Tibial artery (tissue), 4 donors: ENCODE measurements at regions not wholly inside any gene's neighbourhood (a gene's known extent, or its start where the extent isn't known, plus 50 kb on each side); places are given as distances from the start of the nearest gene placed in this dataset.

Experiments used
- DNase-seq, 2 donors: peaks; one replicate each; pipeline ENCODE4 v3.0.0-alpha.2; 2019
- H3K27ac ChIP-seq, 2 donors: fragments of 200-600 bp; sonication (generic) in 1 of 2; 1 replicate in 1 of 2; 2 replicates in 1 of 2; pipeline ENCODE4 v1.5.1; 2018 to 2019; ENCODE audit warnings: mild to moderate bottlenecking in 1 of 2
- H3K27me3 ChIP-seq, 2 donors: fragments of 200-600 bp; sonication (generic) in 1 of 2; one replicate each; pipeline versions ENCODE4 v1.5.1 to v1.6.0; 2016 to 2019
- H3K36me3 ChIP-seq, 3 donors: fragments of 200-600 bp; sonication (generic) in 2 of 3; one replicate each; pipeline ENCODE4 v1.5.1; 2016 to 2019; ENCODE audit warnings: mild to moderate bottlenecking in 2 of 3
- H3K4me1 ChIP-seq, 4 donors: fragments of 200-600 bp; sonication (generic) in 2 of 4; 1 replicate in 3 of 4; 2 replicates in 1 of 4; pipeline ENCODE4 v1.5.1; 2016 to 2019
- H3K4me3 ChIP-seq, 2 donors: fragments of 200-600 bp; sonication (generic) in 1 of 2; 1 replicate in 1 of 2; 2 replicates in 1 of 2; pipeline ENCODE4 v1.5.1; 2018 to 2019; ENCODE audit warnings: mild to moderate bottlenecking in 2 of 2
- H3K9me3 ChIP-seq, 3 donors: fragments of 200-600 bp; sonication (generic) in 1 of 3; one replicate each; pipeline ENCODE4 v1.5.1; 2016 to 2019
- CTCF ChIP-seq, 2 experiments: fragments of 200-600 bp in 1 of 2; fragments of 450-650 bp in 1 of 2; IDR thresholded peaks; one replicate each; pipeline ENCODE4 v1.5.1; 2017 to 2019; ENCODE audit warnings: antibody characterized with exemption in 2 of 2, mild to moderate bottlenecking in 1 of 2, moderate library complexity in 1 of 2
- intact Hi-C: fragments of 100-400 bp; cut with DNase I; formaldehyde crosslinking; loops from one replicate; pipeline ENCODE4 v1.15.0; 2023; ENCODE audit warnings: low total_unique reads

GRCh38 chr11:88405853-88406252 lies 68.3 kb upstream of the CTSC start:
- DNase-seq, result no peak
- Histone ChIP-seq H3K4me3 (no peak overlapping the region), H3K9me3 (no peaks in the 10 kb centered on the region), H3K27me3 (no peaks in the 10 kb centered on the region), H3K4me1 (peaks cover 0 to 15% (median 3%) of the 10 kb centered on the region in 4 donors), H3K36me3 (no peaks in the 10 kb centered on the region), H3K27ac (no peak overlapping the region)
- TF ChIP-seq CTCF (IDR thresholded peaks at IDR 0.05), result no peak
- intact Hi-C loops, result no loop called here

GRCh38 chr11:88404932-88405710 lies 67.6 kb upstream of the CTSC start:
- no peak overlapping the region for H3K27ac ChIP-seq
- H3K36me3 ChIP-seq, result no peaks in the 10 kb centered on the region
- no peaks in the 10 kb centered on the region for H3K9me3 ChIP-seq
- peaks cover 0 to 15% (median 3%) of the 10 kb centered on the region in 4 donors for H3K4me1 ChIP-seq
- no peaks in the 10 kb centered on the region for H3K27me3 ChIP-seq
- no peak for TF ChIP-seq CTCF (IDR thresholded peaks at IDR 0.05)
- intact Hi-C loops, result no loop called here
- no peak for DNase-seq
- no peak overlapping the region for H3K4me3 ChIP-seq

GRCh38 chr11:88404391-88404790 lies 66.9 kb upstream of the CTSC start:
- Histone ChIP-seq H3K9me3 (no peaks in the 10 kb centered on the region), H3K4me3 (no peak overlapping the region), H3K27ac (no peak overlapping the region), H3K4me1 (peaks cover 0 to 15% (median 3%) of the 10 kb centered on the region in 4 donors), H3K36me3 (no peaks in the 10 kb centered on the region), H3K27me3 (no peaks in the 10 kb centered on the region)
- no peak for TF ChIP-seq CTCF (IDR thresholded peaks at IDR 0.05)
- no peak for DNase-seq
- intact Hi-C loops, result no loop called here

GRCh38 chr11:88402784-88403183 lies 65.2 kb upstream of the CTSC start:
- no peaks in the 10 kb centered on the region for H3K27me3 ChIP-seq
- H3K27ac ChIP-seq, result no peak overlapping the region
- H3K4me1 ChIP-seq, result peaks cover 0 to 15% (median 3%) of the 10 kb centered on the region in 4 donors
- no peaks in the 10 kb centered on the region for H3K36me3 ChIP-seq
- intact Hi-C loops, result no loop called here
- H3K4me3 ChIP-seq, result no peak overlapping the region
- no peak for DNase-seq
- H3K9me3 ChIP-seq, result no peaks in the 10 kb centered on the region
- TF ChIP-seq CTCF (IDR thresholded peaks at IDR 0.05), result no peak

GRCh38 chr11:88402192-88402715 lies 64.7 kb upstream of the CTSC start:
- no peak overlapping the region for H3K4me3 ChIP-seq
- H3K27me3 ChIP-seq, result no peaks in the 10 kb centered on the region
- DNase-seq, result no peak
- no peak for TF ChIP-seq CTCF (IDR thresholded peaks at IDR 0.05)
- intact Hi-C loops, result no loop called here
- H3K27ac ChIP-seq, result no peak overlapping the region
- no peaks in the 10 kb centered on the region for H3K9me3 ChIP-seq
- H3K4me1 ChIP-seq, result peaks cover 0 to 15% (median 3%) of the 10 kb centered on the region in 4 donors
- no peaks in the 10 kb centered on the region for H3K36me3 ChIP-seq
